NCI-H524 treated with DMSO at 0.1 percent for 48 hours (cell line): ENCODE measurements at regions not wholly inside any gene's neighbourhood (a gene's known extent, or its start where the extent isn't known, plus 50 kb on each side); places are given as distances from the start of the nearest gene placed in this dataset.

Experiments used
- DNase-seq: peaks from one replicate; lab custom pipeline; 2025; lab: John Stamatoyannopoulos, UW

DNA sequence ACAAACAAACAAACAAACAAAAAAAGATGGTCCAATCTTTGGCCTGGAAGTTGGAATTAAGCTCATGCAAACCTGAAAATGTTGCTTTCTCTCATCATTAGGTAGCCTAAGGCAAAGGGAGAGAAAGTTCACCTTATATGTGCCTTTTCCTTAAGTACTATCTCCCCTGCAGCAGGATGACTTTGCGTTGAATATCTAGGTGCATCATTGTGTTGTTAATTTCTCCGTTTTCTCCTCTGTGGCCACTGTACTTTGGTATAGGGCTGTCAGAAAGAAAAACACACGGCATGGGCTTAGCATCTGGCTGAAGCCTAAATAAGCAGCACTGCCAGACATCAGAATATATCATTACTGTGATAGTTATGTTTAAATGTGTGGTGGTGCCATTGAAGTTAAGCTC, 345.5 kb downstream of the BCAT1 start:
- DNase-seq = no peak

DNA sequence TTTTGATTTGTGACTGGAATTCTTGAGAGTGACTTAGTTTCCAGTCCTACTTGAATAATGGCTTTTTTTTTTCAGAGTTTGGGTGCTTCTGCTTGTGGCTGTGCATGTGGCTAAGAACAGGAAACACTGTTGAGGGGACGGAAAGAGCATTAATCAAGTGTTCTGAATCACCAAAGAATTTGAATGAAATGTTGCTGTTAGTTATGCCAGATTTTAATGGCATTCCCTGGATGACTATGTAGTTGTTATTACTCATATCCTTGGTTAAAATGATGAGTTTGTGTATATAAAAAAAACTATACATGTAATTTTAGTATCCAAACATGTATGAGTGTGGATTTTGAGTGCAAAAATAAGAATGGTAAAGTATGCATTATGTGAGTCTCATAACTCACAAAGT, 347.9 kb downstream of the BCAT1 start:
- no peak for DNase-seq

DNA sequence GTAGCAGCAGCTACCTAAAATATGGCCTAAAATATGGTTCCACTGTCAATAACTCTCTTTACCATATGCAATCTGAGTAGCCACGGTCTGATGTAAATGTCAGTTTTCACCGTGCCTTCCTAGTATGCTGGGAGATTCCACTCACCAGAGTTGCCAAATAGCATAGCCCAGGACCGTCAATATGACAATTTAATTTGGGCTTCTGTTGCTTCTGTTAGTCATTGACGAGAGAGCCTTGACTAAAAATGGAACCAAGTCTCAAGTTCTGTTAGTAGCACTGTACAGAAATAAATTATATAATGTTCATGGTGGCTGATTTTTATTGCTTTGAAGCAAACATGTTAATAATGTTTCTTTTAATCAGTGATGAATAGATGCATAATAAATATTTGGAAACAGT, 348.4 kb downstream of the BCAT1 start:
- no peak for DNase-seq

DNA sequence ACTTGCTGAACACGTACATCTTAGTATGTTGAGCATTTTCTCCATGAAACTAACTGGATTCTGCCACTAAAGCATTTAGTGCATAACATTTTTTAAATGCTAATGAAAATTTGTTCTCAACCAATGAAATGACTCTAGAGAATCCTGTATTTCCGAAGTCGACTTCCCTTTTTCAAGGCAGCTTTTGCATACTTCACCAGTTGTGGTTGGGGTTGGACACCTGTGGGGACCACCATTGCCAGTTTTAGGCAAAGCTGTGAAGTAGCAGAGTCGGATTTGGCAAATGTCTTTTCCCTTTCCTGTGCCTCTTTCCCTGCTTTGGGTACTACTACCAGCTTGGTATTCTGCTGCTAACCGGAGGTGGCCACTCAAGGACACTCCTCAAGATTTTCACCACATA, 349.2 kb downstream of the BCAT1 start:
- no peak for DNase-seq

DNA sequence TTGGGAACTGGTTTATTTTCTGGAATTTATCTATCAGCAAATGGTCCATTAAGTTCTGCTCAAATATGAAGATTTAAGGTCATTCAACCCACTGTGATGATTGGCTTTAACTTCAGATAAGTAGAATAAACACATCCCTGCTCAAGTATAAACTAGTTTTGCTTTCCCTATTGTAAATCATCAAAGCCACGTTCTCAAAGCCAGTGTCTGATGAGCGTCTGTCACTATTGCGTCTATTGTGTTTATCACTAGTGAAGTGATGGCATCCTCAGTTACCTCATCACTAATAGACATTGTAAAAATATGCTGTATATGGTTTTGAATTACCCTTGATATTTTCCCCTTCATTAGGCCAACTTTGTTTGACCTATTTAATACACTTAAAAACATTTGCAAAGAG, 351.3 kb downstream of the BCAT1 start:
- DNase-seq = no peak

DNA sequence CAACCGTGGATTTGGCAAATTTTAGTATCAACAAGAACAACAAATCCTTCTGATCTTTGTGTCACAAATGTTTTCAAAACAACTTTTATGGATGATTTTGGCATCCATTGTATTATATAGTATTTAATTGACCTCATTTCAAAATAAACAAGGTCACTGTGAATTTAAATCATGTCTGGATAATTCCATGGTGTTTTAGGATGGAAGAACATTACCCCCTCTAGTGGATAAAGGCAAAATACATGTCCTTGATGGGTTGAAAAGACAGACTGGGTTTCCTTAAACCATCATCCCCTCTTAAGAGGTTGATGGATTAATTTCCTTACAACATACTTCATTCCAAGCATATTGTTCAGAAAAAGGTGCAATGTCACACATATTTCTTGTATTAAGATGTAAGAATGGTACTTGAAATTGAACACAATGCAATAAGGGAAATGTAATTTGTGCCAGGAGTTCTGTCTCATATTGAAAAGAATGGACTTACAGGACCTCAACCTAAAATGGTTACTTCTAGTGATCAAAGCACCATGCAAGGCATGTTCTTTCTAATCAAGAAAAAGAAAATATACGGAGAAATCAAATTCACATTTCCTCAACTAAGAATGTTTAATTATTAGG, 352.0 kb downstream of the BCAT1 start:
- peak; percentile 33 for DNase-seq

DNA sequence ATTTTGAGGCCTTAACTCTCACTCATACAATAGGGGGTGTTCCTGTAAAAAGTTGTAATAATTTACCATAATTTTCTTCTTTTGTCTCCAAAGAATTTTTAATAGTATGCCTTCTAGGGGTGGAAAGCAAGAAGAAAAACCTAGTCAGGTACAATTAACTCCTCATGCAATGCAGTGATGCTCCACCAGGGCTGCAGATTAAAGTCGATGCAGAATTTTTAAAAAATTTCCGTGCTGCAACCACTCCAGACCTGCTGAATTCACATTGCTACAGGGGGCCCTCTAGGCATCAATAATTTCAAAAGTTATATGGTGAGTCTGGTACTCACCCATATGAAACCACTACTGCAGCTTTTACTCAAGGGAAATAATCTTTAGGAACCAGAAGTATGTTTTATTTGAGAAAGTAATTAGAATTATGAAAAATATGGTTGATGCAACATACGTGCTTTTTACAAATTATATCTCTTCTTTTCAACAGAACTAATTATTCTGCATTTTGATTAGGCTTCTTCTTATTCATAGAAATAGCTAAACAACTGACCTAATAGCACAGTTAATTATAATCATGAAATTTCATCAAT, 353.2 kb downstream of the BCAT1 start:
- no peak for DNase-seq

DNA sequence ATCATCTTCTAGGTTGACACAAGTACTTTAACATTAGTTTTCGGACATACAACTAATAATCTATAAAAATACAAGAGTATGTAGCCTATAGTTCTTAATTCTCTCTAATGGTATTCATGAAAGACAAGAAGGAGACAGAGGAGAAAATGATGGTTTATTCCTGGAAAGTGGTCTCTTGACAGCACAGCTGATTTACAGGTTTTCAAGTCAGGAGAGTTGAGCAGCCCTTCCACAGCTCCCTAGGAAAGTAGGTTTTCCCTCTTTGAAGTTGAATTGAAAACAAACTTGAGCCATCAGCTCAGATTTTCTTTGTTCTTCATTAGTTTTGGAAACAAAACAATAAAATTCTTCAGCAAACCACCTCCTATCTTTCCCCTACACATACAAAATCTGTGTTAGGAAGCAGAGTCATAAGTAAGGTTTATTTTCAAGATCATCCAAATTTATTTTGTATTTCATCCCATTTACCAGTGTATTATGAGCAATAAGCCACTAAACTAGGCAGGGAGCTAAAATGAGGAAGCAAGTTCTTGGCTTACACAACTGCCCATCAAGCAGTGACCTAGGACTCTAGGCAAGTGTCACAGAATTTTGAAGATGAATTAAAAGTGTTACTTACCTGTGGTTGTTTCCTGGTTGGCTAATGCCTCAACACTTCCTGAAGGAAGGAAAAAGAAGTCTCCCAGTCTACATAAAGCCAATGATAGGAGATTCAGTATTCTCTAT, 357.0 kb downstream of the BCAT1 start:
- DNase-seq = no peak

DNA sequence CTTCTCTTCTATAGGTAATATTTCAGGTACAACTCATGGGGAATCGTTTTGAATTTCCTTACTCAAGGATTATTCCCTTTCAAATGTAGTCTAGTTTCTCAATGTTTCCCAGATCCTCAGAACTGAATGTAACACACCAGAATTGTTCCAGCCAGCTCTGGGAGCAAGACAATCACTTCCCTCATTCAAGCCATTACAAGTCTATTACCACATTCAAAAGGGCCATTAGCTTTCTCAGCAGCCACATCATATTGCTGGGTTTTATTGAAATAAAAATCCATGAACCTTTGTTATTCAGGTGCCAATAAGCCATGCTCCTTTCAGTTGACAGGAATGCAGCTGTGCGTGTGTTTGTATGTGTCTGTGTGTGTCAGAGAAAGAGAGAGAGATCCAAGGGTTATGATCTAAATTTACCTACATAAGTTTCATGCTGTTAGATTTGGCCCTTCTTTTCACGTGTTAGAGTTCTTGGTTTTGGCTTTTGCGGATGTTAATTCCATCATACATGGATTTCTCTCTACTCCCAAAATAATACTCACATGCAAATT, 357.7 kb downstream of the BCAT1 start:
- DNase-seq = no peak

DNA sequence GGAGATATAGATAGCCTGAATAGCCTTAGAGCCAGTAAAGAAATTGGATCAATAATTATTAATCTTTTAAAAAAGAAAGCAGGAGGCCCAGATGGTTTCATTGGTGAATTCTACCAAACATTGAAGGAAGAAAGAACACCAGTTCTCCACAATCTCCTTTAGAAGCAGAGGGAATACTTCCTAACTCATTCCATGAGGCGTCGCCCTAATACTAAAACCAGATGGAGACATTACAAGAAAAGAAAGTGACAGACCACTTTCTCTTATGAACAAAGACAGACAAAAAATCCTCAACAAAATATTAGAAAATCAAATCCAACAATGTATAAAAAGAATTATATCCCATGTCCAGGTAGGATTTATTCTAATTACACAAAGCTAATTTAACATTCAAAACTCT, 362.6 kb downstream of the BCAT1 start:
- no peak for DNase-seq

DNA sequence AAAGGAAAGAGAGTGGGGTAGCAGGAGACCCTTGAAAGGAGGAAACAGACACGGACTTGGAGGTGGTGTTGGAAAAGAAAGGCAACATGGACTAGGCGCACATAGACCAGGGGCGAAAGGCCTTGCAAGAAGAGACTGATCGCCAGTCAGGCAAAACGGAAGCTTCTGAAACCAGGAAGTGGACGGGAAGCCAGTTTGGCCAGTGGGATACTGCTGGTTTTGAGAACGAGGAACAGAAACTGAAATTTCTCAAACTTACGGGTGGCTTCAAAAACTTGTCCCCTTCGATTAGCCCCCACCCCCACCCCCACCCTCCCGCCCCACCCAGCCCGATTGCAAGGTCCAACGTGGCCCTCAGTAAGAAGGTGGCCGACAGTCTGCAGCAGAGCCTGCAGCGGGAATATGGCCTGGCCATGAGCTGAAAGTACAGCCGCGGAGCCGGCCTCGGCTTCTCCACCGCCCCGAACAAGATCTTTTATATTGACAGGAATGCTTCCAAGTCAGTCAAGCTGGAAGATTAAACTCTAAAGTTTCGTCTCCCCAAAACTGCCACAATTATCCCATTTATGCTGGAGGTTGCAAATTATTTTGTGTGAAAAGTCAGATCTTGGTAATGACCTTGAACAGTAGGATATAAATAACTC, 364.7 kb downstream of the BCAT1 start:
- DNase-seq = no peak

DNA sequence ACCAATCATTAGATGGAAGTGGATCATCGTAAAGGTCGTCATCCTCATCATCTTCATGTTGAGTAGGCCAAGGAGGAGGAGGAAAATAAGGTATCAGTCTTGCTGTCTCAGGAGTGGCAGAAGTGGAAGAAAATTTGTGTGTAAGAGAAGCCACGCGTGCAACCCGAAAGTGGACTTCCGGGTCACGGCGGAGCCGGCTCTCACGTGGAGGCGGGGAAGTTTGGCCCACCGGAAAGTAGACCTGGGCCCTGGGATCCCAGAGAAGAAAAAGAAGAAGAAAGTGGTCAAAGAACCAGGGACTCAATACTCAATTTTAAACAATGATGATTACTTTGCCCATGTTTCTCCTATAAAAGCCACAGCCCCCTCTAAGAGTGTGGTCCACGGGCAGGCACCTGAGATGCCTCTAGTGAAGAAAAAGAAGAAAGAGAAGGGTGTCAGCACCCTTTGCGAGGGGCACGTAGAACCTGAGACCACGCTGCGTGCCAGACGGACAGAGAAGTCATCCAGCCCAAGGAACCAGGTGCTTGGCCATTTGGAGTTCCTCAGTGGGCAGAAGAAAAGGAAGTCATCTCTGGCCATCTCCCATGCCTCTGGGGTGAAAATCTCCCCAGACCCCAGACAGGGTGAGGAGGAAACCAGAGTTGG, 365.8 kb downstream of the BCAT1 start:
- no peak for DNase-seq

DNA sequence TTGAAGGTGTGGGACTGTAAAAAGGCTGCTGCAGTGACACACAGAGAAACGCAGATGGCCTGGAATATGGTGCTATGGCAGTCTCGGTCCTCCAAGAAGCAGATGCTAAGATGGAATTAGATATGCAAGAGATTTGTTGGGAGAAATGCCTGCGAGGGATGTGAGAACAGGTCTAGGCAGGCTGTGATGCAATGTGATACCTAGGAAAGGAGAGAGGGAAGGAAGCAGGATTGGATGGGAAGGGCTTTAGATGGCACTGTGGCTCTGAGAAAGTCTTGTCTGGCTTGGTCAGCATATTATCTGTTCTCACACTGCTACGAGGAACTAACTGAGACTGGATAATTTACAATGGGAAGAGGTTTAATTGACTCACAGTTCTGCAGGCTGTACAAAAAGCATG, 374.4 kb downstream of the BCAT1 start:
- DNase-seq = no peak

DNA sequence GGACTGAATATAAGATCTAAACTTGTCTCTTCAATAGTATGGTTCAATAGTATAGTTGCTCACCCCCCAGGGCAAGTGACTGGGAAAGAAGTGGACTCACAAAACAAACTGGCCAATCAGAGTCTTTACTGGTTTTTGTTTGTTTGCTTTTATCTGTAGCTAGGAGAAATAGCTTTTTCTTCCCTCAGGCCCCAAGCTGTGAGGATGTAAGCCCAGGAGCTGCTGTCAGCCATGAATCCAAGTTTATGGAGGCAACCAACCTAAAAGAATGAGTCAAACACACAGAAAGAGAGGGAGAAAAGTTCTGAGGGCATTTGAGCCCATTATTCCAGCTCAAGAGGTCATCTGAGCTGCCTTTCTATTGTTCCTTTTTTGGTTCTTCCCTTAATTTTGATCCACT, 375.3 kb downstream of the BCAT1 start:
- DNase-seq = no peak

DNA sequence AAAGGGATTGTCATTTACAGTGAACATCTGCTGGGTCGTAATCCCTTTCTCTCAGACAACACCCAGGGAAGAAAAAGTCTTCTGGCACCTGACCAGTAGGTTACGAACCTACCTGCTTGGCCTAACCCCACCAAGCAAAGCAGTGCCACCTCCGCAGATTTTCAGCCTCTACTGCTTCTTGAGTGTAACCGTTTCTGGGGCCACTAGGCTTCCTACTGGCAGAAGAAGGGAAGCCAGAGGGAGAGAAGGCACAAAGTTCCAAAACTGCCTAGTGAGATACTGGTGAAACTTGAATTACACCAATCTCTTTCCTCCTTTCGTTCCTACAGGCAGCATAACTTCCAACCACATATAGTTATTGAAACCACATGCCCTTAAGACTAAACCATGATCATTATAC, 383.6 kb downstream of the BCAT1 start:
- peak; percentile 80 for DNase-seq

DNA sequence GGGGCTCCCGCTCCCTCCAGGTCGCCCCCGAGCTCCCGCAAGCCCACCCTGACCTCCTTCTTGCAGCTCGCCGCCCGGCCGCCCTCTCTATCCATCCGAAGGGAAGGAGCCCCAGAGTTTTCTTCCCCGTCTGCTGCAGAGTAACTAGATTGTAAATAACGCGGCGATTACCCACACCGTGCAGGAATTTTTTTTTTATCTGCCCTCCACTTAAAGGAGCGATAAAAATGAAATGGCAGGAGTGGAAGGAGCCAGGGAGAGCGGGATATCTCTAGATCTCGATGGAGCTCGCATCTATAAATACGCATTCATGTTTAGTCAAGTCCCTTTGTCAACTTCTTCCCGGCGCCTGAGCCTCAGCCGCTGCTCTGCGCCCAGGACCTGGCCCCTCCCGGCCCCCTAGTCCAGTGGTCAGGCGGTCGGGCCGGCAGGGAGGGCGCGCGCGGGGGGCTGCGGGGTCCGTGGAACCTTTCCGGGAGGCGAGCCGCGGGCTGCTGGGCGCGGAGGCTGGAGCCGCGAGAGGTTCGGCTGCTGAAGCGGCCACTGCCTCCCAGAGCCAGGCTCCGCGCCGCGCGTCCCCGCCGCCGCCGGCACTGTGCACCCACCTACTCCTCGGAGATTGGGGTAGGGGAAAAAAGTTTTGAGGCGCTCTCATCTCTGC, 386.0 kb downstream of the BCAT1 start:
- DNase-seq = no peak

DNA sequence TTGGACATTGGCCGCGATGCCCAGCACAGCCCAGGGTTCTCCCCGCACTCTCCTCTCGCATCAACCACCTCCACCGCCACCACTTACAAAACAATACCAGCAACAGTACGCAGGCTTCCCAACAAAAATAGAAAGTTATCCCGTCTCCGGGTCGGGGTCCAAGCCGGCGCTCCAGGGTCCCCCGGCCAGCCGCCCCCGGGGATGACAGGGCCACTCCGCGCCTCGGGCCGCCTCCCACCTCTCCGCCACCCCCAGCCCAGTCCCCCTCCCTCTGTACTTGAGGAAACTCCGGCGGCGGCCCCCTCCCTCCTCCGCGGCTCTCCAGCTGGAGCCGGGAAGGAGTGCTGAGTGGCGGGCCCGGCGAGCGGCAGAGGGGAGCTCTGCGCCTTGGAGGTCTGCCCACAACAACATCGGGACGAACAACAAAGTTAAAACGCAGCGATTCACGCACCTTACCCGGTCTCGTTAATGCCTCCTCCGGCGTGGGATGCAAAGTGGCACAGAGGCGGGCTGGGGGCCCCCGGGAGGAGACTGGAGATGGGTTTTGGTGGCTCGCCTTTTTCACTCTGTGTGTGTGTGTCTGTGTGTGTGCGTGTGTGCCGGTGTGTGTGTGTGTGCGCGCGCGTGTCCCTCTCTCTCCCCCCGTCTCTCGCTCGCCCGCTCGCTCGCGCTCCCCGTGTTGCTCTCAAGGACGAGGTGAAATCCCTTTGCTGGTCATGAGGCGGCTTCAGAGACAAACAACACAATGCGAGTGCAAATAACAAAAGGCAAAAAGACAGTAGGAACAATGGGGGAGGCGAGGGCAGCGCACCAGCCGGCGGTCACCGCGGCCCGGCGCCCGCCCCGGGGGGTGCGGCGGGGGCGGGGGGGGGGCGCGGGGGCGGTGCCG, 386.8 kb downstream of the BCAT1 start:
- DNase-seq = peak; percentile 16

DNA sequence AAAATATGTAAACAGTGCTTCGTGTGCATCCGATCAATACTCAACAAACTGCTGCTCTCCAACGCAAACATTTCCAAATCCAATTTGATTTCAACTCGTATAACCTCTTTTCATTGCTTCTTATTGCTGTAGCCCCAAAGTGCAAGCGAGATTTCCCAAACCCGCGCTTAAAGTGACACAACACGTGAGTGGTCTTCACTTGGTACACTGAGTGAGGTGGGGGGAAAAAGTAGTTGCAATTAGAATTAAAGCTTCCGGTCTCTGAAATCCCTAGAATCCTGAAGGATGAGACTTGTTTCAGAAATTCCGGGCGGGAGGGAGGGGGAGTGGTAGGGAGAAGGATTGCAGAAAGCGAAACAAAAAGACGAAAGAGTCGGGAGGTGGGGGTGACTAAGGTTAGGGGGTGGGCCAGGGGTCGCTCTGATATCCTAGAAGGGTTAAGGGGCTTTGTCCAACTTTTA, 387.5 kb downstream of the BCAT1 start:
- no peak for DNase-seq

DNA sequence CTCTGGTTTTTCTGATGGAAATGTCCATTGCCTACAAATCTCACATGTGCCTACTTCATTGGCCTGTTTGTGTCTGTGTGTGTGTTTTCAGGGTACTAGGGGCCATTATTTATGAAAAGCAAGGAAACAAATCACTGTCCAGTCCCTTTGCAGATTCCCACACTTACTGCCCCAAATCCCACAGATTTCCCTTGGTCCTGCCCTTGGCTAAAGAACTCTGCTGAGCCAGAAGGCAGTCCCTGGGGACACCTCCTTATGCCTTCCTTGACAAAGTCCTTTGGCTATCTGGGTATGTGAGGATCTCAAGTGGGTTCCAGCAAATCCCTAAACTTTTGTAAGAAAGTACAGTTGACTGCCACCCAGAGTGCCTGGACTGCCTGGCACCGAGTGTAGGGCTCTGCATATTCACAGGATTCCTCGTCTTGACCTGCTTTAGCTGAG, 388.1 kb downstream of the BCAT1 start:
- DNase-seq = peak; percentile 22

DNA sequence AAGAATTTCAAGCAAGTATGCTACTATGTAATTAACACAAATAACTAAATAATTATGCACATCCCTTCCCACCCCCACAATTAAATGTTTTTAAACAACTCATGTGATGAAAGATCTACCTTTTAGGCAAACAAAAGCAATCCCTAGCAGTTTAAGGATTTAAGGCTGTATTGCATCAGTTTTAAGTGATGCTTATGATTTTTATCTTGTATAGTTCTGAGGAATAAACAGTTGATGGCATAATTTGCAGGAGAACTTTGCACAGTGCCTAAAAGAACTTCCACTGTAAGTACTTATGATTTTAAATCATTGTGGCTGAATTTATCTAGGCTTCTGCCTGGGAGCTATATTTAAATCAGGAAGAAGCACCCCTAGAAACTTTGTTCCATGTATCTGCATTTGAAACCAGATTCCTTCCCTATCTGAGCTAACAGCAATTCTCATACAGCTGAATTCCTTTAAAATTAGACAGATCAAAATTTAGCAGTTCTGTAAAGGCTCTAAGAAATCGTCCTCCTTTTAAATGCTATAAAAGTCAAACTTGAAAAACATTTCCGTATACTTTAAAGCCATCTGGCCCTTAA, 388.6 kb downstream of the BCAT1 start:
- no peak for DNase-seq
